Stimulated activated memory B cell treated with anti-CD40 and anti-IgM and Interleukin-4, amounts not matched to agents 10 μg/mL and 1 μg/mL and 100 μg/mL, for 72 hours (primary cell): ENCODE measurements at regions not wholly inside any gene's neighbourhood (a gene's known extent, or its start where the extent isn't known, plus 50 kb on each side); places are given as distances from the start of the nearest gene placed in this dataset.
"Not testable (repeated sequence)": the region's sequence is repeated elsewhere in the genome, so short reads cannot be mapped to it uniquely, and the experiment has no call there.

ENCODE experiments used
- ATAC-seq: fragments of 150-1000 bp; cut with Tn5 transposase; 2 replicates; pipeline ENCODE4 v1.10.0; 2021
- H3K27ac Mint-ChIP-seq: one replicate; pipeline ENCODE4 v1.8.0; 2022; ENCODE audit warnings: mild to moderate bottlenecking, mixed read lengths
- H3K27me3 Mint-ChIP-seq: one replicate; pipeline ENCODE4 v1.8.0; 2022; ENCODE audit warnings: mixed read lengths
- H3K36me3 Mint-ChIP-seq: one replicate; pipeline ENCODE4 v1.8.0; 2022; ENCODE audit warnings: mixed read lengths
- H3K4me1 Mint-ChIP-seq: one replicate; pipeline ENCODE4 v1.8.0; 2022; ENCODE audit warnings: mixed read lengths
- H3K4me3 Mint-ChIP-seq: one replicate; pipeline ENCODE4 v1.8.0; 2022; ENCODE audit warnings: mild to moderate bottlenecking, moderate library complexity, mixed read lengths
- H3K9me3 Mint-ChIP-seq: one replicate; pipeline ENCODE4 v1.8.0; 2022; ENCODE audit warnings: mixed read lengths

DNA sequence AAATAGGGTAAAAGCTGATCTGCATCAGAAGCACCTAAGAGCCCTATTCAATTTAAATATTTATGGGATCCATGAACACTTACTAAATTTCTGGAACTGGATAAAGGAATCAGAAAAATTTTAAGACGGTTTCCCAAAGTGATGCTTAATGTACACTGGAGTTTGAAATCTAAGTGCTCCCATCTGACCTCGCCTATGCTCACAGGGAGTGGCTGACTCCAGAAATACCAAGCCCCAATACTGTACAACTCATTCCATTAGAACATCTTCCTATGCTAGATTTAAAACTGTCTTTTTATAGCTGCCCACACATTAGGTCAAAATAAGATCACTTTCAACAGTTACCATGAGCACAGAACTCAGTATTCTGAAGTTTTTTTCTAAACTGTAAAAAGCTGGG is 1214.6 kb downstream of the CDH11 start:
- Mint-ChIP-seq H3K36me3 (no peaks in the 10 kb centered on the region), H3K27ac (no peak overlapping the region), H3K4me3 (no peak overlapping the region), H3K4me1 (no peaks in the 10 kb centered on the region), H3K27me3 (no peaks in the 10 kb centered on the region), H3K9me3 (peaks cover 3% of the 10 kb centered on the region)
- ATAC-seq: no peak

DNA sequence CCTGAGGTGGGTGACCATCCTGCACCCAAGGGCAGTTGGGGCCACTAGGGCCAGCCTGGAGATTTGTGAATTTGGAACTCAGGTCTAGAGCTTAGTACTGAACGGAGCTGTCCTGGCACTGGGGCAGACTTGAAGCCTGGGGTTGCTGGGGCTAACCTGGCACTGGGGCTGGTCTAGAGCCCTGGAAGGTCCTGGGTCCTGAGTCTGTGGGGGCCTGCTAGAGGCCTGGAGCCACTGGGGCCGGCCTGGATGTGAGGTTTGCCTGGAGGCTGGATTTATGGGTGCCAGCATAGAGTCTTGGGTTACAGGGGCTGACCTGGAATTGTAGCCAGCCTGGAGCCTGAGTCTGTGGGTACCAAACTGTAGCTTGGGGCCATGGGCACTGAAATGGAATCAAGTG is 1216.9 kb downstream of the CDH11 start:
- H3K4me3 Mint-ChIP-seq: no peak overlapping the region
- no peaks in the 10 kb centered on the region for H3K4me1 Mint-ChIP-seq
- ATAC-seq: peak; percentile 34
- peaks cover 3% of the 10 kb centered on the region for H3K9me3 Mint-ChIP-seq
- no peaks in the 10 kb centered on the region for H3K36me3 Mint-ChIP-seq
- no peaks in the 10 kb centered on the region for H3K27me3 Mint-ChIP-seq
- no peak overlapping the region for H3K27ac Mint-ChIP-seq

DNA sequence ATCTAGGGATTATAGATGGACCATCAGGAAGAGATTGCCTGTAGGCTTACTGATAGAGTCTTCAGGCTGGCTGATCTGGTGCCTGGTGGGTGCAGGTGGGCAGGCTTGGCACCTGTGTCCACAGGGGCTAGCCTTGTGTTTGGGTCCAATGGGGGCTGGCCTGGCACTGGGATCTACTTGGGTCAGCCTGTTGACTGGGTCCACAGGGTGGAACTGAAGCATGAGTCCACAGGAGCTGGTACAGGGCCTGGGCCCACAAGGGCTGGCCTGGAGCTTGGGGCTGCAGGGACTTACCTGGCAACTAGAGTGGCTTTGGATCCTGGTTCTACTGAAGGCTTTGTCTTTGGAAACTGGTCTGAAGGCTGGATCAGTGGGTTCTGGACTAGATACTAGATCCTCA is 1217.7 kb downstream of the CDH11 start:
- no peak for ATAC-seq
- no peaks in the 10 kb centered on the region for H3K27me3 Mint-ChIP-seq
- H3K27ac Mint-ChIP-seq: no peak overlapping the region
- H3K36me3 Mint-ChIP-seq: no peaks in the 10 kb centered on the region
- peaks cover 3% of the 10 kb centered on the region for H3K9me3 Mint-ChIP-seq
- no peak overlapping the region for H3K4me3 Mint-ChIP-seq
- H3K4me1 Mint-ChIP-seq: no peaks in the 10 kb centered on the region

GRCh38 chr16:63896383-63897109 is 1225.3 kb downstream of the CDH11 start:
- peaks cover under 1% of the 10 kb centered on the region for H3K9me3 Mint-ChIP-seq
- no peak overlapping the region for H3K4me3 Mint-ChIP-seq
- no peaks in the 10 kb centered on the region for H3K4me1 Mint-ChIP-seq
- no peaks in the 10 kb centered on the region for H3K36me3 Mint-ChIP-seq
- no peak for ATAC-seq
- no peak overlapping the region for H3K27ac Mint-ChIP-seq
- no peaks in the 10 kb centered on the region for H3K27me3 Mint-ChIP-seq

GRCh38 chr16:63890723-63891122 is 1231.1 kb downstream of the CDH11 start:
- Mint-ChIP-seq H3K9me3 (peaks cover 8% of the 10 kb centered on the region), H3K27ac (no peak overlapping the region), H3K4me1 (no peaks in the 10 kb centered on the region), H3K4me3 (no peak overlapping the region), H3K27me3 (no peaks in the 10 kb centered on the region), H3K36me3 (no peaks in the 10 kb centered on the region)
- ATAC-seq: no peak

- H3K9me3 Mint-ChIP-seq: peaks cover 8% of the 10 kb centered on the region
- no peak for ATAC-seq
- no peak overlapping the region for H3K4me3 Mint-ChIP-seq
- no peaks in the 10 kb centered on the region for H3K27me3 Mint-ChIP-seq
- no peaks in the 10 kb centered on the region for H3K36me3 Mint-ChIP-seq
- no peaks in the 10 kb centered on the region for H3K4me1 Mint-ChIP-seq
- no peak overlapping the region for H3K27ac Mint-ChIP-seq
Measured at GRCh38 chr16:63890081-63890480, 1231.8 kb downstream of the CDH11 start.

GRCh38 chr16:63883091-63883490 is 1238.8 kb downstream of the CDH11 start:
- H3K4me3 Mint-ChIP-seq: no peak overlapping the region
- no peaks in the 10 kb centered on the region for H3K27me3 Mint-ChIP-seq
- peaks cover 3% of the 10 kb centered on the region for H3K9me3 Mint-ChIP-seq

DNA sequence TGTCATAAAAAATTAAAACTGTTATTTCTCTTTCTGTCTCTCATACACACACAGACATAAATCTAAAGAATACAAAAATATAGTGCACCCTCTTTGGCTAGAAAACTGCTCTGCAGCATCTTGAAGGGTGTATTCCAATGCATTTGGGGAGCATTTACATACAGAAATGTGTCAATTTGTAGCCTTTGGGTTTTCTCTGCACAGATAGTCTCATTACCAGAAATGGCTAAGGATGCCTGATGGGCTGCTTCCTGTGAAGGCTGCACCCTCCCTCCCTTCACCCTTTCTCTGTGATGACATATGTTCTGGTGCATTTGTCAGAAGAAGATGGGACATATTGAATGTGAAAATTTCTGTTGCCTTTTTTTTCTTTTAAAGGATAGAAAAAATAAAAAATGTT is 1239.3 kb downstream of the CDH11 start:
- no peaks in the 10 kb centered on the region for H3K36me3 Mint-ChIP-seq
- no peaks in the 10 kb centered on the region for H3K27me3 Mint-ChIP-seq
- ATAC-seq: no peak
- peaks cover 3% of the 10 kb centered on the region for H3K9me3 Mint-ChIP-seq
- no peak overlapping the region for H3K4me3 Mint-ChIP-seq
- no peaks in the 10 kb centered on the region for H3K4me1 Mint-ChIP-seq
- no peak overlapping the region for H3K27ac Mint-ChIP-seq

More at GRCh38 chr16:63883091-63883490, 1238.8 kb downstream of the CDH11 start:
- H3K4me1 Mint-ChIP-seq: no peaks in the 10 kb centered on the region
- H3K36me3 Mint-ChIP-seq: no peaks in the 10 kb centered on the region
- ATAC-seq: no peak
- no peak overlapping the region for H3K27ac Mint-ChIP-seq

DNA sequence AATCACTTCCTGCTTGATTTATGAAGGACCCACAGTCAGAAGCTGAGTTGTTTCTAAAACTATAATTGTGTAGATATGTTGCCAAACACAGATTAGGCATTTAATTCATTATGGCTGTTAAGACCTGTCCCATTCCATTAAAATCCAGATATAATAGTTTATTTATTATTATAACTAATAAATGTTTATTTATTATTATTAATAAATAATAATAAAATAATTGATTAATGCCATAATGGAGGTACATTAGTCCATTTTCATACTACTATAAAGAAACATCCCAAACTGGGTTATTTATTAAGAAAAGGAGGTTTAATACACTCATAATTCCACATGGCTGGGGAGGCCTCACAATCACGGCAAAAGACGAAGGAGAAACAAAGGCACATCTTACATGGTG is 1240.9 kb downstream of the CDH11 start:
- H3K27ac Mint-ChIP-seq: no peak overlapping the region
- no peaks in the 10 kb centered on the region for H3K4me1 Mint-ChIP-seq
- no peak overlapping the region for H3K4me3 Mint-ChIP-seq
- H3K27me3 Mint-ChIP-seq: no peaks in the 10 kb centered on the region
- H3K36me3 Mint-ChIP-seq: no peaks in the 10 kb centered on the region
- no peak for ATAC-seq
- H3K9me3 Mint-ChIP-seq: peaks cover 3% of the 10 kb centered on the region

DNA sequence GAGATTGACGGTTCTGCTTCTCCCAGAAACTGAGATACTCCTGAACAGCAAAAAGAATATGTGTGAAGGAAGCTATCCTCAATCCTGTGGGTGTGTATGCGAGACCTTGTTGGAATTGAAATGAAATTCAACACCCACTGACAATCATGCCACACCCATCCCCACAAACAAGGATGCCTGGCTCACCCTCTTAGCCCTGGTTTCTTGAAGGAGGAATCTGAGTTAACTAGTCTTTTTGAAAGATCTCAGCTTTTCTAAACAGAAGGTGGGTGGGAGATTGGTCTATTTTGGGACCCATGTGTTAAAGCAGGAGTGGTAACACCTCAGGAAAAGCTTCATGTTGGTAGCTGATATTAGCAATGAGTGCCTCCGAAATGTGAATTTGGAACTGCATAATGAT is 1244.5 kb downstream of the CDH11 start:
- no peak for ATAC-seq
- H3K36me3 Mint-ChIP-seq: no peaks in the 10 kb centered on the region
- H3K27me3 Mint-ChIP-seq: no peaks in the 10 kb centered on the region
- H3K4me3 Mint-ChIP-seq: no peak overlapping the region
- H3K9me3 Mint-ChIP-seq: peaks cover 3% of the 10 kb centered on the region
- H3K4me1 Mint-ChIP-seq: no peaks in the 10 kb centered on the region
- H3K27ac Mint-ChIP-seq: no peak overlapping the region

DNA sequence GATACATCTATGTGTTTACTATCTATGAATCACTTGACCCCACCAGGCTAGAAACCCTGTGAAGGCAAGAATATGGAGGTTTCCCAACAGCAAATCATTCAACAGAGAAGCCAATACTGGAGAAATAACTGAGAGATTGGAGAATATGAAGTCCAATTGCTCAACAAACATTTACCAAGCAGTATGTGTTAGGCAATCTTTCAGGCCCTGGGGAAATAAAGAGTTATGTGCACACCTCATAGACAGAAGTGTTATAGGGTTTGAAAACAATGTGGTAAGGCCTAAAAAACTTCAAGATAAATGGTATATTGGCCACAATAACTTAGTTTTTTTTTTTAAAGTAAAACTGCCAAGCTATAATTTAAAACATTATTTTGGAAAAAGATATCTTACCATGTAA is 1245.8 kb downstream of the CDH11 start:
- ATAC-seq: no peak
- no peak overlapping the region for H3K27ac Mint-ChIP-seq
- H3K36me3 Mint-ChIP-seq: no peaks in the 10 kb centered on the region
- H3K4me3 Mint-ChIP-seq: no peak overlapping the region
- H3K27me3 Mint-ChIP-seq: no peaks in the 10 kb centered on the region
- H3K4me1 Mint-ChIP-seq: no peaks in the 10 kb centered on the region
- H3K9me3 Mint-ChIP-seq: no peaks in the 10 kb centered on the region

DNA sequence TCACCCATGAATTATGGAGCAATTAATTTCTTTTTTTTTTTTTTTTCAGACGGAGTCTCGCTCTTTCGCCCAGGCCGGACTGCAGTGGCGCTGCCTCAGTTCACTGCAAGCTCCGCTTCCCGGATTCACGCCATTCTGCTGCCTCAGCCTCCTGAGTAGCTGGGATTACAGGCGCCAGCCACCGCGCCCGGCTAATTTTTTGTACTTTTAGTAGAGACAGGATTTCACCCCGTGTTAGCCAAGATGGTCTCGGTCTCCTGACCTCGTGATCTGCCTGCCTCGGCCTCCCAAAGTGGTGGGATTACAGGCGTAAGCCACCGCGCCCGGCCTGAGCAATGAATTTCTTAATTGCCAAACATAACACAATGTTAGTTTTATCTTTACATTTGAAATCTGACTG is 1261.2 kb downstream of the CDH11 start:
- H3K4me1 Mint-ChIP-seq: not testable (repeated sequence)

DNA sequence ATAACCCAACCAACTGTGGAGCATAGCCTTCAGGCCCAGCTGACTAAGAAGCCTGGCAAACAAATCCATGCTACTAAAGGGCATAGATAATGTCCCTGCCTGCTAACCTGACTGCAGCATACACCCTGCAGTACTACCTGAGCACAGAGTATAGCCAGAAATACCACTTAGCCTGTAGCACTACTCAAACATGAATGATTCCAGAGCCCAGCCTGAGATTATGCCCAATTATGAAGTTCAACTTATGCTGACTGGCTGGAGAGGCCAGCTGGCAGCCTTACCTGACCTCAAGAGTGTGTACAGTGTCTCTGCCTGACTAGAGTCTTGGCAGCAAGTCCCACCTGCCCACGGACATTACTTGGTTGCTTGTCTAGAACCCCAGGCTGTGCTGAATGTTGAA is 1265.3 kb downstream of the CDH11 start:
- Mint-ChIP-seq H3K36me3 (no peaks in the 10 kb centered on the region), H3K27me3 (no peaks in the 10 kb centered on the region), H3K9me3 (no peaks in the 10 kb centered on the region), H3K4me1 (no peaks in the 10 kb centered on the region), H3K27ac (no peak overlapping the region), H3K4me3 (no peak overlapping the region)
- ATAC-seq: no peak

More for the DNA sequence above, 1261.2 kb downstream of the CDH11 start:
- not testable (repeated sequence) for H3K36me3 Mint-ChIP-seq, H3K9me3 Mint-ChIP-seq, ATAC-seq, H3K4me3 Mint-ChIP-seq, H3K27me3 Mint-ChIP-seq, H3K27ac Mint-ChIP-seq

DNA sequence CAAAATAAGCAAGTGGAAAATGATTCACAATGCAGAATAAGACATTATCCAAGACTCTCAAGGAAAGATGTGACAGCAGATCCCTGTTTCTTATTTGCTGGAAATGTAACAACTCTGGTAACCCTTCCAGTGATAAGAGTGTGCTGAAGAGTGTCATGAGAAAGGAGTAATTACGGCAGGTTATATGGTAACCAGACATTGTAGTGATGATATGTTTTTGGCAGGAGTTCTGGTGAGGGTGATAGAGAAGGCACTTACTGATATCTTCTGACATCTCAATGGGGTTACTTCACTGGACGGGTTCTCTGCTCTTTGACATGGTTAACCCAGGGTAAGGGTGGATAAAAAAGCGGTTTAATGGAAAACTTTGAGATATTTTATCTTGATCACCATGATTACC is 1270.9 kb downstream of the CDH11 start:
- no peak overlapping the region for H3K27ac Mint-ChIP-seq
- H3K4me1 Mint-ChIP-seq: no peaks in the 10 kb centered on the region
- no peaks in the 10 kb centered on the region for H3K36me3 Mint-ChIP-seq
- ATAC-seq: no peak
- peaks cover 5% of the 10 kb centered on the region for H3K9me3 Mint-ChIP-seq
- H3K4me3 Mint-ChIP-seq: no peak overlapping the region
- no peaks in the 10 kb centered on the region for H3K27me3 Mint-ChIP-seq

GRCh38 chr16:63841271-63841670 is 1280.6 kb downstream of the CDH11 start:
- peaks cover 22% of the 10 kb centered on the region for H3K9me3 Mint-ChIP-seq
- no peaks in the 10 kb centered on the region for H3K27me3 Mint-ChIP-seq
- H3K4me3 Mint-ChIP-seq: no peak overlapping the region
- H3K4me1 Mint-ChIP-seq: no peaks in the 10 kb centered on the region
- no peak overlapping the region for H3K27ac Mint-ChIP-seq
- ATAC-seq: no peak
- H3K36me3 Mint-ChIP-seq: no peaks in the 10 kb centered on the region

- H3K9me3 Mint-ChIP-seq: no peaks in the 10 kb centered on the region
- H3K4me1 Mint-ChIP-seq: no peaks in the 10 kb centered on the region
- H3K4me3 Mint-ChIP-seq: no peak overlapping the region
- H3K27me3 Mint-ChIP-seq: no peaks in the 10 kb centered on the region
- no peak overlapping the region for H3K27ac Mint-ChIP-seq
- no peak for ATAC-seq
- no peaks in the 10 kb centered on the region for H3K36me3 Mint-ChIP-seq
Measured at GRCh38 chr16:63830061-63830460, 1291.8 kb downstream of the CDH11 start.

DNA sequence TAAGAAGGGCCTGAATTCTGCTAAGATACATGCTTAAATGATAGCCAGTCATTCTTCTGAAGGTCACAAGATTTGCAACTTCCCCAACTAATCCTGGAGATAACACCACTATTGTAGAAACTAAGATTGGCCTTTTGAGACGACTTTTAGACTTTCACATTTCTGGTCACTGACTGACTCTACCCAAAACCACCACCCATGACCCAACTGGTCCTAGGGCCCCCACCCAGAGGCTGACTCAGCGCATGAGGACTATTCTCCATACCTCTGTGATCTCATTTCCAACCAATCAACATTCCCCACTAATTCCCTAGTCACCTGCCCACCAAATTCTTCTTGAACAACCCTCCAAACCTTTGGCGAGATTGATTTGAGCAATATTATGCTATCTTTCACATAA is 1299.0 kb downstream of the CDH11 start:
- peaks cover 15% of the 10 kb centered on the region for H3K9me3 Mint-ChIP-seq
- H3K4me3 Mint-ChIP-seq: no peak overlapping the region
- H3K36me3 Mint-ChIP-seq: no peaks in the 10 kb centered on the region
- no peaks in the 10 kb centered on the region for H3K4me1 Mint-ChIP-seq
- H3K27me3 Mint-ChIP-seq: no peaks in the 10 kb centered on the region
- no peak overlapping the region for H3K27ac Mint-ChIP-seq
- ATAC-seq: no peak
